ENCODE measurements at regions not wholly inside any gene's neighbourhood (a gene's known extent, or its start where the extent isn't known, plus 50 kb on each side); places are given as distances from the start of the nearest gene placed in this dataset.

DNA sequence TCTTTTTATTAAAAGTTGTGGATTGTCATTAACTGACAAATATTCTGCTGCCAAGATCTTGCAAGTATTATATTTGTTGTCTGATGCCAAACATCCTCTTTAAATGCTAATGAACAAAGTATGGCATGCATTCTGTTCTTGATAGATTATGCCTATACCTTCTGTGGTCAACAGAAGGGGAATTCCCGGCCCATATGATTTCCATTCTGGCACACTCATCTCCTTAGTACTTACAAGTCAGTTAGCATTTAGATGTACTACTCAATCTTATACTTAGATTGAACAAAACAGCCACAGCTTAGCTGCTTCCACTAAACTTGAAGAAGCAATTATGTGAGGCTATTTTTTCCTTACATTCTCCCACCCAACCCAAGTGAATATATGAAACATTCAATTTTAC, 246.1 kb upstream of the DACH1 start:
- TF ChIP-seq, protein P1, sequence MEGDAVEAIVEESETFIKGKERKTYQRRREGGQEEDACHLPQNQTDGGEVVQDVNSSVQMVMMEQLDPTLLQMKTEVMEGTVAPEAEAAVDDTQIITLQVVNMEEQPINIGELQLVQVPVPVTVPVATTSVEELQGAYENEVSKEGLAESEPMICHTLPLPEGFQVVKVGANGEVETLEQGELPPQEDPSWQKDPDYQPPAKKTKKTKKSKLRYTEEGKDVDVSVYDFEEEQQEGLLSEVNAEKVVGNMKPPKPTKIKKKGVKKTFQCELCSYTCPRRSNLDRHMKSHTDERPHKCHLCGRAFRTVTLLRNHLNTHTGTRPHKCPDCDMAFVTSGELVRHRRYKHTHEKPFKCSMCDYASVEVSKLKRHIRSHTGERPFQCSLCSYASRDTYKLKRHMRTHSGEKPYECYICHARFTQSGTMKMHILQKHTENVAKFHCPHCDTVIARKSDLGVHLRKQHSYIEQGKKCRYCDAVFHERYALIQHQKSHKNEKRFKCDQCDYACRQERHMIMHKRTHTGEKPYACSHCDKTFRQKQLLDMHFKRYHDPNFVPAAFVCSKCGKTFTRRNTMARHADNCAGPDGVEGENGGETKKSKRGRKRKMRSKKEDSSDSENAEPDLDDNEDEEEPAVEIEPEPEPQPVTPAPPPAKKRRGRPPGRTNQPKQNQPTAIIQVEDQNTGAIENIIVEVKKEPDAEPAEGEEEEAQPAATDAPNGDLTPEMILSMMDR (IDR thresholded peaks at IDR 0.05; ENCODE audit: insufficient read depth, low read length) = no peak
- no peak for TF ChIP-seq POLR2AphosphoS5 (IDR thresholded peaks at IDR 0.05; ENCODE audit: low read depth)
- TF ChIP-seq, protein P2, sequence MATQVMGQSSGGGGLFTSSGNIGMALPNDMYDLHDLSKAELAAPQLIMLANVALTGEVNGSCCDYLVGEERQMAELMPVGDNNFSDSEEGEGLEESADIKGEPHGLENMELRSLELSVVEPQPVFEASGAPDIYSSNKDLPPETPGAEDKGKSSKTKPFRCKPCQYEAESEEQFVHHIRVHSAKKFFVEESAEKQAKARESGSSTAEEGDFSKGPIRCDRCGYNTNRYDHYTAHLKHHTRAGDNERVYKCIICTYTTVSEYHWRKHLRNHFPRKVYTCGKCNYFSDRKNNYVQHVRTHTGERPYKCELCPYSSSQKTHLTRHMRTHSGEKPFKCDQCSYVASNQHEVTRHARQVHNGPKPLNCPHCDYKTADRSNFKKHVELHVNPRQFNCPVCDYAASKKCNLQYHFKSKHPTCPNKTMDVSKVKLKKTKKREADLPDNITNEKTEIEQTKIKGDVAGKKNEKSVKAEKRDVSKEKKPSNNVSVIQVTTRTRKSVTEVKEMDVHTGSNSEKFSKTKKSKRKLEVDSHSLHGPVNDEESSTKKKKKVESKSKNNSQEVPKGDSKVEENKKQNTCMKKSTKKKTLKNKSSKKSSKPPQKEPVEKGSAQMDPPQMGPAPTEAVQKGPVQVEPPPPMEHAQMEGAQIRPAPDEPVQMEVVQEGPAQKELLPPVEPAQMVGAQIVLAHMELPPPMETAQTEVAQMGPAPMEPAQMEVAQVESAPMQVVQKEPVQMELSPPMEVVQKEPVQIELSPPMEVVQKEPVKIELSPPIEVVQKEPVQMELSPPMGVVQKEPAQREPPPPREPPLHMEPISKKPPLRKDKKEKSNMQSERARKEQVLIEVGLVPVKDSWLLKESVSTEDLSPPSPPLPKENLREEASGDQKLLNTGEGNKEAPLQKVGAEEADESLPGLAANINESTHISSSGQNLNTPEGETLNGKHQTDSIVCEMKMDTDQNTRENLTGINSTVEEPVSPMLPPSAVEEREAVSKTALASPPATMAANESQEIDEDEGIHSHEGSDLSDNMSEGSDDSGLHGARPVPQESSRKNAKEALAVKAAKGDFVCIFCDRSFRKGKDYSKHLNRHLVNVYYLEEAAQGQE (IDR thresholded peaks at IDR 0.05; ENCODE audit: insufficient replicate concordance, low read depth) = no peak
- TF ChIP-seq GABPA (IDR thresholded peaks at IDR 0.05; ENCODE audit: low read depth) = no peak
